HepG2 (cell line): ENCODE measurements at regions not wholly inside any gene's neighbourhood (a gene's known extent, or its start where the extent isn't known, plus 50 kb on each side); places are given as distances from the start of the nearest gene placed in this dataset.

Experiments used
- ATAC-seq: fragments of 200-7000 bp; cut with Tn5 transposase; 3 replicates; pipeline ENCODE4 v1.9.1; 2020; ENCODE audit warnings: mild to moderate bottlenecking, moderate library complexity
- BruUV-seq: library from RNA; stranded (reverse); fragments of 400-500 nt; replicated peaks from 2 replicates; lab custom pipeline; 2021; lab: Mats Ljungman, UMichigan
- CTCF ChIA-PET: fragments of 300-600 bp; formaldehyde crosslinking; extraction: SDS; loops from one replicate; lab custom pipeline; 2021; ENCODE audit warnings: low total read pairs, inconsistent platforms, low intra/inter-chr PET ratio; lab: Yijun Ruan, JAX
- POLR2A ChIA-PET: fragments of 350-600 bp; sonication (Branson Sonifier 250); formaldehyde crosslinking; loops from one replicate; lab custom pipeline; 2020; ENCODE audit warnings: antibody characterized with exemption, inconsistent platforms; lab: Yijun Ruan, JAX
- DNase-seq: peaks from one replicate; pipeline ENCODE4 v3.0.0-alpha.2; 2015; ENCODE audit warnings: low spot score
- FAIRE-seq: peaks from 3 replicates; lab custom pipeline; 2011; peaks lifted over from hg19 to GRCh38; lab: Jason Lieb, UNC
- H2AFZ ChIP-seq: one replicate; pipeline ENCODE4 v1.6.1; 2011; ENCODE audit warnings: low read length, inconsistent platforms
- H3K27ac ChIP-seq: fragments of 300-600 bp; 3 replicates; pipeline ENCODE4 v1.8.0; 2011; ENCODE audit warnings: mixed run types, mild to moderate bottlenecking, mixed read lengths, low read length, inconsistent platforms; ENCODE audit not compliant: insufficient read depth; ENCODE audit errors: extremely low read length
- H3K27me3 ChIP-seq, 2 experiments: fragments of 200-600 bp in 1 of 2; 2 replicates in 1 of 2; 3 replicates in 1 of 2; pipeline versions ENCODE4 v1.6.0 to v1.8.0; 2011; ENCODE audit warnings: low read length in 2 of 2, mild to moderate bottlenecking in 2 of 2, moderate library complexity in 2 of 2, inconsistent platforms in 1 of 2; ENCODE audit not compliant: insufficient read depth in 2 of 2, control insufficient read depth in 1 of 2
- H3K36me3 ChIP-seq, 2 experiments: fragments of 200-600 bp in 1 of 2; replicated peaks in 1 of 2; 2 replicates in 1 of 2; 3 replicates in 1 of 2; pipeline versions ENCODE4 v1.5.1 to v1.8.0; 2011; ENCODE audit warnings: low read length in 2 of 2, inconsistent platforms in 1 of 2; ENCODE audit not compliant: insufficient read depth in 2 of 2, control insufficient read depth in 1 of 2
- H3K4me1 ChIP-seq: 2 replicates; pipeline ENCODE4 v1.5.1; 2012; ENCODE audit warnings: low read length, inconsistent platforms; ENCODE audit not compliant: insufficient read depth
- H3K4me2 ChIP-seq: 2 replicates; pipeline ENCODE4 v1.6.0; 2011; ENCODE audit warnings: low read depth, low read length, inconsistent platforms
- H3K4me3 ChIP-seq, 3 experiments: fragments of 200-600 bp in 1 of 3; sonication (generic), shearing (Covaris generic) in 1 of 3; replicated peaks in 1 of 3; 2 replicates each; pipeline ENCODE4 v1.5.1; 2011 to 2016; ENCODE audit warnings: low read length in 3 of 3, inconsistent platforms in 2 of 3, low read depth in 2 of 3, mild to moderate bottlenecking in 2 of 3, control low read depth in 1 of 3, mixed read lengths in 1 of 3; ENCODE audit not compliant: insufficient read depth in 1 of 3
- H3K79me2 ChIP-seq: one replicate; pipeline ENCODE4 v1.6.1; 2011; ENCODE audit warnings: low read length, inconsistent platforms; ENCODE audit not compliant: insufficient read depth
- H3K9ac ChIP-seq: 2 replicates; pipeline ENCODE4 v1.6.0; 2011; ENCODE audit warnings: mild to moderate bottlenecking, low read depth, low read length, inconsistent platforms; ENCODE audit not compliant: insufficient read depth
- H3K9me3 ChIP-seq: 2 replicates; pipeline ENCODE4 v1.5.1; 2012; ENCODE audit warnings: mild to moderate bottlenecking, low read length
- H4K20me1 ChIP-seq: 2 replicates; pipeline ENCODE4 v1.6.0; 2011; ENCODE audit warnings: inconsistent platforms, mild to moderate bottlenecking, low read length, moderate library complexity; ENCODE audit not compliant: insufficient read depth
- CENPT ChIP-seq: sonication (generic); formaldehyde crosslinking; IDR thresholded peaks from 2 replicates; pipeline ENCODE4 v1.8.0; 2022; ENCODE audit warnings: low read depth, mild to moderate bottlenecking, moderate library complexity, missing genetic modification reagents
- DMAP1 ChIP-seq: IDR thresholded peaks from 2 replicates; pipeline ENCODE4 v1.6.1; 2016
- DNMT1 ChIP-seq: sonication (generic); formaldehyde crosslinking; IDR thresholded peaks from 2 replicates; pipeline ENCODE4 v1.5.1; 2020; ENCODE audit warnings: mild to moderate bottlenecking, missing genetic modification reagents
- DNMT3B ChIP-seq: conservative IDR thresholded peaks from 2 replicates; pipeline ENCODE4 v1.6.1; 2016; ENCODE audit warnings: missing biosample characterization, control low read depth
- FIP1L1 ChIP-seq: fragments of 200-400 bp; formaldehyde crosslinking; IDR thresholded peaks from 2 replicates; pipeline ENCODE4 v1.6.1; 2018; ENCODE audit warnings: low read depth, mild to moderate bottlenecking, low read length, moderate library complexity, borderline replicate concordance; ENCODE audit not compliant: insufficient read depth
- NFRKB ChIP-seq: fragments of 450-650 bp; IDR thresholded peaks from 2 replicates; pipeline ENCODE4 v1.6.1; 2017
- NFYB ChIP-seq: sonication (generic); formaldehyde crosslinking; IDR thresholded peaks from 2 replicates; pipeline ENCODE4 v1.4.0; 2020; ENCODE audit warnings: missing genetic modification reagents
- NRL ChIP-seq: sonication (generic); formaldehyde crosslinking; IDR thresholded peaks from 2 replicates; pipeline ENCODE4 v1.5.0; 2020; ENCODE audit warnings: missing genetic modification reagents, mild to moderate bottlenecking, moderate library complexity, borderline replicate concordance
- RXRA ChIP-seq: sonication (generic); formaldehyde crosslinking; IDR thresholded peaks from 2 replicates; pipeline ENCODE4 v1.5.1; 2020; ENCODE audit warnings: missing genetic modification reagents
- SOX13 ChIP-seq, 3 experiments: fragments of 450-650 bp in 1 of 3; sonication (generic) in 1 of 3; formaldehyde crosslinking in 1 of 3; IDR thresholded peaks in 2 of 3; conservative IDR thresholded peaks in 1 of 3; 2 replicates each; pipeline versions ENCODE4 v1.5.0 to v1.6.1; 2016 to 2020; ENCODE audit warnings: antibody characterized with exemption in 1 of 3, mild to moderate bottlenecking in 1 of 3, missing compliant biosample characterization in 1 of 3, missing genetic modification reagents in 1 of 3, moderate library complexity in 1 of 3
- TAF1 ChIP-seq: sonication (generic); formaldehyde crosslinking; IDR thresholded peaks from 2 replicates; pipeline ENCODE4 v1.4.0; 2020; ENCODE audit warnings: missing genetic modification reagents
- TAF15 ChIP-seq: fragments of 200-400 bp; formaldehyde crosslinking; IDR thresholded peaks from one replicate; pipeline ENCODE4 v1.6.1; 2018; ENCODE audit warnings: mild to moderate bottlenecking, low read depth, low read length; ENCODE audit not compliant: poor library complexity, severe bottlenecking
- ZNF543 ChIP-seq: sonication (generic); formaldehyde crosslinking; IDR thresholded peaks from 2 replicates; pipeline ENCODE4 v1.4.0; 2020; ENCODE audit warnings: mild to moderate bottlenecking, missing genetic modification reagents
- ZNF619 ChIP-seq: sonication (generic); formaldehyde crosslinking; IDR thresholded peaks from 2 replicates; pipeline ENCODE4 v1.4.0; 2020; ENCODE audit warnings: mild to moderate bottlenecking, missing genetic modification reagents
- ZNF883 ChIP-seq: sonication (generic); formaldehyde crosslinking; IDR thresholded peaks from 2 replicates; pipeline ENCODE4 v1.5.1; 2020; ENCODE audit warnings: mild to moderate bottlenecking, missing genetic modification reagents; ENCODE audit errors: not compliant biosample characterization
- WGBS: methylation state at CpG from one replicate; pipeline ENCODE4 v1.1.6; 2017; ENCODE audit warnings: low lambda C conversion rate; 5-methylcytosine and 5-hydroxymethylcytosine counted together
- in situ Hi-C: cut with HindIII; loops from 2 replicates; pipeline ENCODE4 v1.10.0; 2017; ENCODE audit warnings: low pct_unique_long_range_greater_than_20kb; ENCODE audit not compliant: extremely low pct_ligation_motif_present
- intact Hi-C: fragments of 100-400 bp; cut with micrococcal nuclease; formaldehyde crosslinking; loops from one replicate; pipeline ENCODE4 v1.10.0; 2022; ENCODE audit not compliant: unreplicated experiment
- TF ChIP-seq, protein P1 (sequence below): sonication (generic); formaldehyde crosslinking; conservative IDR thresholded peaks from 2 replicates; pipeline ENCODE4 v1.8.1; 2023; ENCODE audit warnings: missing genetic modification reagents
- TF ChIP-seq, protein P2 (sequence below), 2 experiments: sonication (generic) in 1 of 2; formaldehyde crosslinking in 1 of 2; IDR thresholded peaks; 2 replicates each; pipeline versions ENCODE4 v1.5.1 to v1.6.1; 2011 to 2020; ENCODE audit warnings: borderline replicate concordance in 1 of 2, low read depth in 1 of 2, low read length in 1 of 2, mild to moderate bottlenecking in 1 of 2, missing genetic modification reagents in 1 of 2, moderate library complexity in 1 of 2

DNA sequence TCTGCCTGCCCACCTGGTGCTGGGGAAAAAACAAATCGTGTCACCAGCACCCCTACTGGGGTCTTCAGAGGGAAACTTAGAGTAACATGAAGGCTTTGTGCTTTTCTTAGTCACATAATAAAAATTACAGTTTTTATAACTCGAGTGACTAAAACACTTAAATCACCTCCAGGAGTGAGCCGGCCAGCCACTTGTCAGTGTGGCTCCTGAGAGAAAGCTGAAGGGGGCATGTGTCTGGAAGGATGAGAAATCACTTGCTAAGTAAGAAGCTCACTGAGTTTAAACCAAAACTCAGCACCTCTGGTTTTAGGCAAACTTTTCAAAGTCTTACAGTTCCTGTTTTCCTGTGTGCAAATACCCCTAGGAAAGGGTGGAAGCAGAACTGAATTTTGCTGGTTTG is 372.2 kb downstream of the CDH26 start:
- H2AFZ ChIP-seq, result no peak overlapping the region
- H3K9ac ChIP-seq, result no peak overlapping the region
- ATAC-seq (no peak), DNase-seq (no peak), FAIRE-seq (no peak)
- no peaks in the 10 kb centered on the region for H3K36me3 ChIP-seq
- H3K4me2 ChIP-seq, result no peak overlapping the region
- no peaks in the 10 kb centered on the region for H4K20me1 ChIP-seq
- ChIA-PET POLR2A (no interaction called here), CTCF (no interaction called here)
- H3K4me3 ChIP-seq, result no peak overlapping the region
- intact Hi-C loops, result no loop called here
- no peak overlapping the region for H3K27ac ChIP-seq
- H3K79me2 ChIP-seq, result no peaks in the 10 kb centered on the region
- in situ Hi-C loops, result no loop called here
- TF ChIP-seq, protein P1, sequence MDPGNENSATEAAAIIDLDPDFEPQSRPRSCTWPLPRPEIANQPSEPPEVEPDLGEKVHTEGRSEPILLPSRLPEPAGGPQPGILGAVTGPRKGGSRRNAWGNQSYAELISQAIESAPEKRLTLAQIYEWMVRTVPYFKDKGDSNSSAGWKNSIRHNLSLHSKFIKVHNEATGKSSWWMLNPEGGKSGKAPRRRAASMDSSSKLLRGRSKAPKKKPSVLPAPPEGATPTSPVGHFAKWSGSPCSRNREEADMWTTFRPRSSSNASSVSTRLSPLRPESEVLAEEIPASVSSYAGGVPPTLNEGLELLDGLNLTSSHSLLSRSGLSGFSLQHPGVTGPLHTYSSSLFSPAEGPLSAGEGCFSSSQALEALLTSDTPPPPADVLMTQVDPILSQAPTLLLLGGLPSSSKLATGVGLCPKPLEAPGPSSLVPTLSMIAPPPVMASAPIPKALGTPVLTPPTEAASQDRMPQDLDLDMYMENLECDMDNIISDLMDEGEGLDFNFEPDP (CRISPR knock-in tag), result no peak
- TF ChIP-seq NRL, result no peak
- no peak for TF ChIP-seq ZNF883
- no peak for TF ChIP-seq DMAP1 (CRISPR knock-in tag)
- TF ChIP-seq NFYB, result no peak
- no peak for TF ChIP-seq FIP1L1
- BruUV-seq, result no TSS peak
- WGBS, result 1% methylated on average over 3 of the region's 3 CpGs
- no peaks in the 10 kb centered on the region for H3K27me3 ChIP-seq
- peaks cover 90% of the 10 kb centered on the region for H3K9me3 ChIP-seq
- no peaks in the 10 kb centered on the region for H3K4me1 ChIP-seq

DNA sequence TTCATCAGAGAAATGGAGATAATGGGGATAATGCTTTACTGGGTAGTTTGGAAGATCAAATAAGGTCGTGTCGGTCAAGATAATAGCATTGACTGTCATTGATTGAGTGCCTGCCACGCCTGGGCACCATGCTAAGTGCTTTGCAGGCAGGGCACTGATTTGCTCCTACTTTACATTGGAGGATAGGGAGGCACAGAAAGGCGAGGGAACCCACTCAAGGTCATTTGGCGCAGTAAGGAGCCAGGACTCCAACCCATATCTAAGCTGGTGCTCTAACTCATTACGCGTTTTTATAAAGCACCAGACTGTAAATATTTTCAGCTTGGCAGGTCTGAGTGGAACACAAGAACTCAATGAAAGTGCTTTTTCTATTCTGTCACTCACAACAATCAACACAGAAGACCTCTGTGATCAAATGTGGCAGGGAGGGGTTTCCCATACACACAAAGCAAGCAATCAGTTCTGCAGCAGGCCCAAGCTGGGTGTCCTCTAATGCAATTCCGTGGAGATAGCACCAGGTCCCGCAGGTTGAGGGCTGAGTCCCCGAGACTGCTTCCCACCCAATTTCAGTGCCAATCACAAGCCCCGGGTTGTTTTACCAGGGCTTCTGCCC is 373.6 kb downstream of the CDH26 start:
- Histone ChIP-seq H3K4me3 (no peak overlapping the region), H4K20me1 (no peaks in the 10 kb centered on the region), H3K4me2 (no peak overlapping the region), H3K79me2 (no peaks in the 10 kb centered on the region), H3K4me1 (no peaks in the 10 kb centered on the region), H3K9me3 (peaks cover 90% of the 10 kb centered on the region), H3K27ac (no peak overlapping the region), H3K36me3 (no peaks in the 10 kb centered on the region), H3K27me3 (no peaks in the 10 kb centered on the region), H3K9ac (no peak overlapping the region), H2AFZ (no peak overlapping the region)
- POLR2A ChIA-PET, result no interaction called here
- no peak for DNase-seq
- in situ Hi-C loops, result no loop called here
- no TSS peak for BruUV-seq
- FAIRE-seq, result no peak
- WGBS, result 15% methylated on average over 11 of the region's 11 CpGs
- ATAC-seq, result no peak
- CTCF ChIA-PET, result no interaction called here
- intact Hi-C loops, result no loop called here
- no peak for TF ChIP-seq TAF1 (CRISPR knock-in tag)
- no peak for TF ChIP-seq SOX13 (IDR thresholded peaks at IDR 0.05)
- no peak for TF ChIP-seq SOX13 (CRISPR knock-in tag; conservative IDR thresholded peaks at IDR 0.05 in 1 of 2, IDR thresholded peaks at IDR 0.05 in 1 of 2)
- no peak for TF ChIP-seq NFRKB
- no peak for TF ChIP-seq TAF15
- no peak for TF ChIP-seq DNMT1
- no peak for TF ChIP-seq RXRA (CRISPR knock-in tag)
- no peak for TF ChIP-seq ZNF619 (CRISPR knock-in tag)
- TF ChIP-seq CENPT, result no peak
- TF ChIP-seq, protein P2, sequence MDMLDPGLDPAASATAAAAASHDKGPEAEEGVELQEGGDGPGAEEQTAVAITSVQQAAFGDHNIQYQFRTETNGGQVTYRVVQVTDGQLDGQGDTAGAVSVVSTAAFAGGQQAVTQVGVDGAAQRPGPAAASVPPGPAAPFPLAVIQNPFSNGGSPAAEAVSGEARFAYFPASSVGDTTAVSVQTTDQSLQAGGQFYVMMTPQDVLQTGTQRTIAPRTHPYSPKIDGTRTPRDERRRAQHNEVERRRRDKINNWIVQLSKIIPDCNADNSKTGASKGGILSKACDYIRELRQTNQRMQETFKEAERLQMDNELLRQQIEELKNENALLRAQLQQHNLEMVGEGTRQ (IDR thresholded peaks at IDR 0.05; ENCODE audit: low read depth, low read length), result no peak
- TF ChIP-seq, protein P2 (CRISPR knock-in tag; IDR thresholded peaks at IDR 0.05; ENCODE audit: borderline replicate concordance), result no peak
- TF ChIP-seq ZNF543, result no peak
- TF ChIP-seq DNMT3B (CRISPR knock-in tag), result no peak
